ENCODE measurements at regions not wholly inside any gene's neighbourhood (a gene's known extent, or its start where the extent isn't known, plus 50 kb on each side); places are given as distances from the start of the nearest gene placed in this dataset.

- no peaks in the 10 kb centered on the region for H3K27me3 ChIP-seq
- TF ChIP-seq POLR2A (IDR thresholded peaks at IDR 0.05) (no peak), EP300 (IDR thresholded peaks at IDR 0.05) (no peak), CTCF (IDR thresholded peaks at IDR 0.05) (no peak)
- 79 to 85% methylated on average over 3 of the region's 3 CpGs for WGBS, 2 donors
- no peaks in the 10 kb centered on the region for H3K9me3 ChIP-seq
- H3K4me3 ChIP-seq = no peak overlapping the region
- no peaks in the 10 kb centered on the region for H3K4me1 ChIP-seq
- no peak overlapping the region for H3K27ac ChIP-seq
- no peaks in the 10 kb centered on the region for H3K36me3 ChIP-seq
- DNase-seq (ENCODE audit: low spot score in 2 of 2) = no peak
Observed at GRCh38 chr12:61525331-61525730, 734.9 kb upstream of the USP15 start.

- Histone ChIP-seq H3K36me3 (no peaks in the 10 kb centered on the region), H3K27me3 (no peaks in the 10 kb centered on the region), H3K9me3 (no peaks in the 10 kb centered on the region), H3K27ac (no peak overlapping the region), H3K4me1 (no peaks in the 10 kb centered on the region), H3K4me3 (no peak overlapping the region)
- TF ChIP-seq CTCF (IDR thresholded peaks at IDR 0.05) (no peak), EP300 (IDR thresholded peaks at IDR 0.05) (no peak), POLR2A (IDR thresholded peaks at IDR 0.05) (no peak)
- DNase-seq (ENCODE audit: low spot score in 2 of 2) = no peak
Observed at GRCh38 chr12:61530456-61530855, 729.7 kb upstream of the USP15 start.

GRCh38 chr12:61531195-61531594, 729.0 kb upstream of the USP15 start:
- DNase-seq (ENCODE audit: low spot score in 2 of 2) = no peak
- Histone ChIP-seq H3K4me3 (no peak overlapping the region), H3K27ac (no peak overlapping the region), H3K9me3 (no peaks in the 10 kb centered on the region), H3K4me1 (no peaks in the 10 kb centered on the region), H3K36me3 (no peaks in the 10 kb centered on the region), H3K27me3 (no peaks in the 10 kb centered on the region)
- no peak for TF ChIP-seq CTCF (IDR thresholded peaks at IDR 0.05)
- no peak for TF ChIP-seq POLR2A (IDR thresholded peaks at IDR 0.05)
- no peak for TF ChIP-seq EP300 (IDR thresholded peaks at IDR 0.05)
- whole genome bisulfite sequencing, 2 donors = 56 to 63% methylated on average over 4 of the region's 4 CpGs

GRCh38 chr12:61536117-61536516, 724.1 kb upstream of the USP15 start:
- no peaks in the 10 kb centered on the region for H3K27me3 ChIP-seq
- no peaks in the 10 kb centered on the region for H3K4me1 ChIP-seq
- TF ChIP-seq EP300 (IDR thresholded peaks at IDR 0.05) (no peak), POLR2A (IDR thresholded peaks at IDR 0.05) (no peak), CTCF (IDR thresholded peaks at IDR 0.05) (no peak)
- no peak overlapping the region for H3K4me3 ChIP-seq
- no peak overlapping the region for H3K27ac ChIP-seq
- DNase-seq (ENCODE audit: low spot score in 2 of 2) = no peak
- H3K9me3 ChIP-seq = no peaks in the 10 kb centered on the region
- no peaks in the 10 kb centered on the region for H3K36me3 ChIP-seq
- 87 to 96% methylated on average over 3 of the region's 3 CpGs for WGBS, 2 donors

- Histone ChIP-seq H3K9me3 (no peaks in the 10 kb centered on the region), H3K27ac (no peak overlapping the region), H3K4me3 (no peak overlapping the region), H3K36me3 (no peaks in the 10 kb centered on the region), H3K27me3 (no peaks in the 10 kb centered on the region), H3K4me1 (no peaks in the 10 kb centered on the region)
- TF ChIP-seq EP300 (IDR thresholded peaks at IDR 0.05) = no peak
- TF ChIP-seq POLR2A (IDR thresholded peaks at IDR 0.05) = no peak
- no peak for TF ChIP-seq CTCF (IDR thresholded peaks at IDR 0.05)
- DNase-seq (ENCODE audit: low spot score in 2 of 2) = no peak
- 77 to 84% methylated on average over 3 of the region's 3 CpGs for WGBS, 2 donors
Observed at GRCh38 chr12:61536525-61536924, 723.7 kb upstream of the USP15 start.
